Caco-2 (cell line): ENCODE measurements at regions not wholly inside any gene's neighbourhood (a gene's known extent, or its start where the extent isn't known, plus 50 kb on each side); places are given as distances from the start of the nearest gene placed in this dataset.

Experiments
- BruUV-seq: library from RNA; stranded (reverse); fragments of 400-500 nt; replicated peaks from 2 replicates; lab custom pipeline; 2021; lab: Mats Ljungman, UMichigan
- CTCF ChIA-PET: fragments of 300-600 bp; sonication (Branson Sonifier 250); formaldehyde crosslinking; loops from one replicate; lab custom pipeline; 2022; ENCODE audit warnings: antibody characterized with exemption; lab: Charles Lee
- POLR2A ChIA-PET: fragments of 300-600 bp; sonication (Branson Sonifier 250); formaldehyde crosslinking; loops from one replicate; lab custom pipeline; 2022; ENCODE audit warnings: antibody characterized with exemption; lab: Charles Lee
- DNase-seq, 2 experiments: peaks; one replicate each; pipeline versions ENCODE4 v3.0.0 to v3.0.0-alpha.2; 2020 to 2022
- H3K27me3 ChIP-seq: replicated peaks from 2 replicates; pipeline ENCODE4 v1.6.0; 2011; ENCODE audit warnings: low read length; ENCODE audit not compliant: control insufficient read depth, insufficient read depth
- H3K36me3 ChIP-seq: 2 replicates; pipeline ENCODE4 v1.5.1; 2011; ENCODE audit warnings: low read length; ENCODE audit not compliant: control insufficient read depth, insufficient read depth
- H3K4me1 ChIP-seq: fragments of 250-450 bp; sonication (Bioruptor Pico); 2 replicates; pipeline ENCODE4 v1.5.1; 2020; ENCODE audit warnings: mild to moderate bottlenecking
- H3K4me3 ChIP-seq: 2 replicates; pipeline ENCODE4 v1.5.1; 2011; ENCODE audit warnings: low read depth, mild to moderate bottlenecking, control low read depth, low read length
- H3K9me3 ChIP-seq: fragments of 250-450 bp; sonication (Bioruptor Pico); 2 replicates; pipeline ENCODE4 v1.5.1; 2020; ENCODE audit warnings: mild to moderate bottlenecking, moderate library complexity
- H3K27ac Mint-ChIP-seq: one replicate; pipeline ENCODE4 v1.8.0; 2022; ENCODE audit warnings: mixed read lengths; ENCODE audit not compliant: unreplicated experiment
- H3K27me3 Mint-ChIP-seq: one replicate; pipeline ENCODE4 v1.8.0; 2022; ENCODE audit warnings: mixed read lengths; ENCODE audit not compliant: insufficient read depth, unreplicated experiment
- H3K36me3 Mint-ChIP-seq: one replicate; pipeline ENCODE4 v1.8.0; 2022; ENCODE audit warnings: mild to moderate bottlenecking, mixed read lengths; ENCODE audit not compliant: insufficient read depth, unreplicated experiment
- H3K4me1 Mint-ChIP-seq: one replicate; pipeline ENCODE4 v1.8.0; 2022; ENCODE audit warnings: low read depth, mixed read lengths; ENCODE audit not compliant: unreplicated experiment
- H3K4me3 Mint-ChIP-seq: one replicate; pipeline ENCODE4 v1.8.0; 2022; ENCODE audit warnings: mild to moderate bottlenecking, moderate library complexity, mixed read lengths; ENCODE audit not compliant: unreplicated experiment
- H3K9me3 Mint-ChIP-seq: one replicate; pipeline ENCODE4 v1.8.0; 2022; ENCODE audit warnings: mixed read lengths; ENCODE audit not compliant: unreplicated experiment
- intact Hi-C: fragments of 100-400 bp; cut with micrococcal nuclease; formaldehyde crosslinking; loops from one replicate; pipeline ENCODE4 v1.10.0; 2022; ENCODE audit not compliant: unreplicated experiment
- TF ChIP-seq, protein P1 (sequence below), 2 experiments: fragments of 200-600 bp in 1 of 2; IDR thresholded peaks; 1 replicate in 1 of 2; 2 replicates in 1 of 2; pipeline versions ENCODE4 v1.5.1 to v1.8.0; 2011 to 2022; ENCODE audit warnings: antibody characterized with exemption in 1 of 2, control low read depth in 1 of 2, inconsistent platforms in 1 of 2, low read depth in 1 of 2, low read length in 1 of 2, mild to moderate bottlenecking in 1 of 2, moderate library complexity in 1 of 2; ENCODE audit not compliant: insufficient read depth in 1 of 2, severe bottlenecking in 1 of 2, unreplicated experiment in 1 of 2

DNA sequence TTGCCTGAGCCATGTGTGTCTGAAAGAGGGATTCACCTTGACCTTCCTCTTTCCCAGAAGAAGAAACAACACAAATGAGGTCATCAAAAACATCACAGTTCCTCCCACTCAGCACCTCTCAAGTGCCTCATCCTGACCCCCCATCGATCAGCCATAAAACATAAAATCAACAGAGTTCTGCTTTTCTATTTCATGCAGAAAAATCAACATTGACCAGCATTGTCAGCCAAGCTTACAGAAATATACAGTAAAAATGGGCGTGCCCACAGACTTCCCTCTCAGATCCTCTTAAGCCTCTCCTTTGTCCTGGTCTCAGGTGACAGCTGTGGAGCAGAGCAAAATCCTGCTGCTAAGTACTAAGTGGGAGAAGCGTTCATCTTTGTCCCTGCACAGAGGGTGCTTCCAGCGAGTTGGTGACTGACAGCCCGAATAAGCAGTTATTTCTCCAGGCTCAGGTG lies 213.3 kb downstream of the OLFM4 start:
- H3K36me3 ChIP-seq: no peaks in the 10 kb centered on the region
- ChIA-PET CTCF (no interaction called here), POLR2A (no interaction called here)
- intact Hi-C loops: no loop called here
- Mint-ChIP-seq H3K4me3 (no peak overlapping the region), H3K36me3 (no peaks in the 10 kb centered on the region), H3K27me3 (peaks cover 36% of the 10 kb centered on the region), H3K27ac (no peak overlapping the region), H3K9me3 (peaks cover 1% of the 10 kb centered on the region), H3K4me1 (no peaks in the 10 kb centered on the region)
- no peak for DNase-seq
- H3K4me3 ChIP-seq: no peak overlapping the region
- H3K4me1 ChIP-seq: no peaks in the 10 kb centered on the region
- H3K9me3 ChIP-seq: no peaks in the 10 kb centered on the region
- peaks cover 1% of the 10 kb centered on the region; the same call in 1 of the 2 replicates for H3K27me3 ChIP-seq
- TF ChIP-seq, protein P1, sequence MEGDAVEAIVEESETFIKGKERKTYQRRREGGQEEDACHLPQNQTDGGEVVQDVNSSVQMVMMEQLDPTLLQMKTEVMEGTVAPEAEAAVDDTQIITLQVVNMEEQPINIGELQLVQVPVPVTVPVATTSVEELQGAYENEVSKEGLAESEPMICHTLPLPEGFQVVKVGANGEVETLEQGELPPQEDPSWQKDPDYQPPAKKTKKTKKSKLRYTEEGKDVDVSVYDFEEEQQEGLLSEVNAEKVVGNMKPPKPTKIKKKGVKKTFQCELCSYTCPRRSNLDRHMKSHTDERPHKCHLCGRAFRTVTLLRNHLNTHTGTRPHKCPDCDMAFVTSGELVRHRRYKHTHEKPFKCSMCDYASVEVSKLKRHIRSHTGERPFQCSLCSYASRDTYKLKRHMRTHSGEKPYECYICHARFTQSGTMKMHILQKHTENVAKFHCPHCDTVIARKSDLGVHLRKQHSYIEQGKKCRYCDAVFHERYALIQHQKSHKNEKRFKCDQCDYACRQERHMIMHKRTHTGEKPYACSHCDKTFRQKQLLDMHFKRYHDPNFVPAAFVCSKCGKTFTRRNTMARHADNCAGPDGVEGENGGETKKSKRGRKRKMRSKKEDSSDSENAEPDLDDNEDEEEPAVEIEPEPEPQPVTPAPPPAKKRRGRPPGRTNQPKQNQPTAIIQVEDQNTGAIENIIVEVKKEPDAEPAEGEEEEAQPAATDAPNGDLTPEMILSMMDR (IDR thresholded peaks at IDR 0.05; ENCODE audit: insufficient read depth in 1 of 2, low read depth in 1 of 2, low read length in 1 of 2, severe bottlenecking in 1 of 2, unreplicated experiment in 1 of 2): no peak
- BruUV-seq: no TSS peak

DNA sequence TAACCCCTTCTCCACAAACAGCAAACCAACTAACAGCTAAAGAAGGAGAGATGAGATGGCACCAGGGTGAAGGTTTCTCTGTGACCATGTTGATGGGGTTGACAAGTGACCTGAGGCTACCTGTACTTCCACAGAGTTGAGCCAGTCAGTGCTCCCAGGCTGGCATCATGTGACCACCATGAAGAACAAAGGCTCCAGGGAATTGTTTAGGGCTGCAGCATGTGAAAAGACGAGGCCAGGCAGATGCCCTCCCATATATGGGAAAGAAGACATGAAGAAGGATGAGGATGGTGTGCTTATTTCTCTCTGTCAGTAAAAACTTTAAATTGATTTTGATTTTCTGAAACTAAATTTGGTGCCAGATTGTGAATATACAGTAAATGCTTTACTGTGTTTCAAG lies 220.6 kb downstream of the OLFM4 start:
- no peak overlapping the region for H3K27ac Mint-ChIP-seq
- peaks cover 10% of the 10 kb centered on the region for H3K9me3 Mint-ChIP-seq
- no peak overlapping the region for H3K4me3 Mint-ChIP-seq
- CTCF ChIA-PET: no interaction called here
- DNase-seq: no peak
- TF ChIP-seq, protein P1 (IDR thresholded peaks at IDR 0.05; ENCODE audit: insufficient read depth in 1 of 2, low read depth in 1 of 2, low read length in 1 of 2, severe bottlenecking in 1 of 2, unreplicated experiment in 1 of 2): no peak
- Histone ChIP-seq H3K9me3 (no peaks in the 10 kb centered on the region), H3K4me3 (no peak overlapping the region), H3K27me3 (no peaks in the 10 kb centered on the region), H3K4me1 (no peaks in the 10 kb centered on the region), H3K36me3 (no peaks in the 10 kb centered on the region)
- POLR2A ChIA-PET: no interaction called here
- intact Hi-C loops: no loop called here
- peaks cover 15% of the 10 kb centered on the region for H3K27me3 Mint-ChIP-seq
- no TSS peak for BruUV-seq
- H3K36me3 Mint-ChIP-seq: no peaks in the 10 kb centered on the region
- H3K4me1 Mint-ChIP-seq: no peaks in the 10 kb centered on the region

DNA sequence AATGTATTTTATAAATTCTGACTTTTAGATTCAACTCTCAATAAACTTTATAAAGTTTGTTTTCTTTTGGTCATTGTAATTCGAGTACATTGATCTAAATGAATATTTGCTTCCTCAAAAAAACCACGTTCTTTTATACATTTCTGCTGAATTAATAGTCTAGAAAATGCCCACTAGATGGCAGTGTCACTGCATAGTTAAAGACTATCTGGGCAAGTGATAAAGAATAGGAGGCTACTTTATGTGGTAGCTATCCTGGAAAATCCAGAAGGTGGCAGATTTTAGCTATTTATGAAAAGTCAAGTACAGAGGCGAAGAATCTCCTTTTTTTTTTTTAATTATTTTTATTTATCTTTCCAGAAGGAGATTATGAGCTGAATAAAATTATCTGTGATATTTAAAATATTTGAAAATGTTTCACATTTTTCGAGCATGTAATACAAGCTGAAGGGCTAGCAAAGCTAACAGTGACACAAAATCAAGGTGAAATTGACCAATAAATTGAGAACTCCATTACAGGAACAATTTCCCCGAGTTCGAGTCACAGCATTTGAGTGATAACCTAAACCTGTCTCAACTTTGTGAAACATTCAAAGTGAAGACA lies 221.8 kb downstream of the OLFM4 start:
- TF ChIP-seq, protein P1 (IDR thresholded peaks at IDR 0.05; ENCODE audit: insufficient read depth in 1 of 2, low read depth in 1 of 2, low read length in 1 of 2, severe bottlenecking in 1 of 2, unreplicated experiment in 1 of 2): peak; percentile 68 to 77
- no peaks in the 10 kb centered on the region for H3K36me3 ChIP-seq
- Mint-ChIP-seq H3K4me3 (no peak overlapping the region), H3K27ac (no peak overlapping the region), H3K27me3 (peaks cover 15% of the 10 kb centered on the region), H3K36me3 (no peaks in the 10 kb centered on the region), H3K9me3 (peaks cover 10% of the 10 kb centered on the region), H3K4me1 (no peaks in the 10 kb centered on the region)
- H3K4me3 ChIP-seq: no peak overlapping the region
- no peaks in the 10 kb centered on the region for H3K4me1 ChIP-seq
- intact Hi-C loops: loop anchor here (1.0 to 10.0 kb wide), 3 partner anchors 119 to 1994 kb away; no protein-coding TSS in a partner anchor
- peak in 1 of 2 experiments; percentile 72 for DNase-seq
- no peaks in the 10 kb centered on the region for H3K27me3 ChIP-seq
- H3K9me3 ChIP-seq: no peaks in the 10 kb centered on the region
- POLR2A ChIA-PET: no interaction called here
- CTCF ChIA-PET: interaction anchor here (0.6 to 1.6 kb wide), 13 partner anchors 11 to 903 kb away, joined by 3 to 32 read pairs (median 5); no protein-coding TSS in a partner anchor
- BruUV-seq: no TSS peak
